ENCODE measurements at regions not wholly inside any gene's neighbourhood (a gene's known extent, or its start where the extent isn't known, plus 50 kb on each side); places are given as distances from the start of the nearest gene placed in this dataset.

GRCh38 chr17:71437166-71437565, 683.7 kb upstream of the SOX9 start:
- no peaks in the 10 kb centered on the region for H3K36me3 ChIP-seq
- no peak for TF ChIP-seq CTCF (IDR thresholded peaks at IDR 0.05)
- H3K27ac ChIP-seq, result no peak overlapping the region
- no peak for DNase-seq
- no peaks in the 10 kb centered on the region for H3K9me3 ChIP-seq
- H3K4me3 ChIP-seq, result no peak overlapping the region
- intact Hi-C loops (cut with DNase I; ENCODE audit: low total_unique reads), result no loop called here
- no peaks in the 10 kb centered on the region for H3K27me3 ChIP-seq
- H3K4me1 ChIP-seq, result peaks cover 0 to 13% (median 4%) of the 10 kb centered on the region in 4 donors

GRCh38 chr17:71438631-71439146, 682.1 kb upstream of the SOX9 start:
- DNase-seq, result peak in 1 of 2 donors; percentile 18

GRCh38 chr17:71440513-71440912, 680.3 kb upstream of the SOX9 start:
- H3K4me3 ChIP-seq, result no peak overlapping the region
- no peak overlapping the region for H3K27ac ChIP-seq
- no peaks in the 10 kb centered on the region for H3K36me3 ChIP-seq
- no peak for DNase-seq
- intact Hi-C loops (cut with DNase I; ENCODE audit: low total_unique reads), result loop anchor here (10.0 kb wide), 1 partner anchor 66 kb away; no protein-coding TSS in a partner anchor
- TF ChIP-seq CTCF (IDR thresholded peaks at IDR 0.05), result no peak
- no peaks in the 10 kb centered on the region for H3K9me3 ChIP-seq
- H3K4me1 ChIP-seq, result peaks cover 0 to 13% (median 4%) of the 10 kb centered on the region in 4 donors
- H3K27me3 ChIP-seq, result no peaks in the 10 kb centered on the region

More at GRCh38 chr17:71438631-71439146, 682.1 kb upstream of the SOX9 start:
- Histone ChIP-seq H3K4me1 (peaks cover 0 to 13% (median 4%) of the 10 kb centered on the region in 4 donors), H3K36me3 (no peaks in the 10 kb centered on the region), H3K4me3 (no peak overlapping the region), H3K27me3 (no peaks in the 10 kb centered on the region), H3K27ac (peak overlapping the region in 1 of 2 donors; percentile 18), H3K9me3 (no peaks in the 10 kb centered on the region)
- intact Hi-C loops (cut with DNase I; ENCODE audit: low total_unique reads), result no loop called here
- no peak for TF ChIP-seq CTCF (IDR thresholded peaks at IDR 0.05)

- Histone ChIP-seq H3K27me3 (no peaks in the 10 kb centered on the region), H3K9me3 (no peaks in the 10 kb centered on the region), H3K27ac (no peak overlapping the region), H3K4me3 (no peak overlapping the region), H3K4me1 (peaks cover 0 to 13% (median 4%) of the 10 kb centered on the region in 4 donors), H3K36me3 (no peaks in the 10 kb centered on the region)
- TF ChIP-seq CTCF (IDR thresholded peaks at IDR 0.05), result no peak
- DNase-seq, result no peak
- intact Hi-C loops (cut with DNase I; ENCODE audit: low total_unique reads), result loop anchor here (10.0 kb wide), 1 partner anchor 66 kb away; no protein-coding TSS in a partner anchor
Measured at GRCh38 chr17:71441098-71441497, 679.7 kb upstream of the SOX9 start.

GRCh38 chr17:71444078-71444477, 676.7 kb upstream of the SOX9 start:
- DNase-seq, result no peak
- intact Hi-C loops (cut with DNase I; ENCODE audit: low total_unique reads), result loop anchor here (10.0 kb wide), 1 partner anchor 69 kb away; no protein-coding TSS in a partner anchor
- Histone ChIP-seq H3K36me3 (no peaks in the 10 kb centered on the region), H3K4me3 (no peak overlapping the region), H3K27ac (no peak overlapping the region), H3K9me3 (no peaks in the 10 kb centered on the region), H3K4me1 (peaks cover 0 to 5% (median 4%) of the 10 kb centered on the region in 4 donors), H3K27me3 (no peaks in the 10 kb centered on the region)
- TF ChIP-seq CTCF (IDR thresholded peaks at IDR 0.05), result no peak

Measured in tibial artery (tissue), 4 donors.